Left ventricle myocardium inferior (tissue), 1 donor: ENCODE measurements at regions not wholly inside any gene's neighbourhood (a gene's known extent, or its start where the extent isn't known, plus 50 kb on each side); places are given as distances from the start of the nearest gene placed in this dataset.

Experiments
- DNase-seq: peaks from one replicate; pipeline ENCODE4 v3.0.0-alpha.2; 2020
- H3K27ac ChIP-seq: fragments of 200-600 bp; replicated peaks from 2 replicates; pipeline ENCODE4 v1.8.0; 2021
- H3K27me3 ChIP-seq: fragments of 200-600 bp; 2 replicates; pipeline ENCODE4 v1.8.0; 2021; ENCODE audit warnings: low read depth
- H3K36me3 ChIP-seq: fragments of 200-600 bp; 2 replicates; pipeline ENCODE4 v1.8.0; 2021
- H3K4me1 ChIP-seq: fragments of 200-600 bp; 2 replicates; pipeline ENCODE4 v1.8.0; 2021
- H3K4me3 ChIP-seq: fragments of 200-600 bp; 2 replicates; pipeline ENCODE4 v1.8.0; 2021; ENCODE audit warnings: mild to moderate bottlenecking, moderate library complexity
- H3K9me3 ChIP-seq: fragments of 200-600 bp; replicated peaks from 2 replicates; pipeline ENCODE4 v1.8.0; 2021
- CTCF ChIP-seq: fragments of 200-600 bp; IDR thresholded peaks from 2 replicates; pipeline ENCODE4 v1.8.0; 2021; ENCODE audit warnings: antibody characterized with exemption, mild to moderate bottlenecking, borderline replicate concordance
- intact Hi-C: fragments of 100-400 bp; cut with micrococcal nuclease; formaldehyde crosslinking; loops from one replicate; pipeline ENCODE4 v1.11.0; 2022
- donor health status: DM: no; HTN: yes; CAD: no; lungs with severe emphysema.

GRCh38 chr4:164621886-164622521 lies 131.9 kb upstream of the SMIM31 start:
- no peak for TF ChIP-seq CTCF
- intact Hi-C loops = no loop called here
- Histone ChIP-seq H3K4me1 (no peaks in the 10 kb centered on the region), H3K36me3 (no peaks in the 10 kb centered on the region), H3K9me3 (peaks cover 29% of the 10 kb centered on the region), H3K27me3 (no peaks in the 10 kb centered on the region), H3K27ac (no peak overlapping the region), H3K4me3 (no peak overlapping the region)
- no peak for DNase-seq

GRCh38 chr4:164623099-164623498 lies 130.8 kb upstream of the SMIM31 start:
- no peak overlapping the region for H3K27ac ChIP-seq
- no peak overlapping the region for H3K4me3 ChIP-seq
- no peak for DNase-seq
- no peaks in the 10 kb centered on the region for H3K36me3 ChIP-seq
- peaks cover 29% of the 10 kb centered on the region for H3K9me3 ChIP-seq
- no peaks in the 10 kb centered on the region for H3K27me3 ChIP-seq
- no peak for TF ChIP-seq CTCF
- intact Hi-C loops = no loop called here
- H3K4me1 ChIP-seq = no peaks in the 10 kb centered on the region

GRCh38 chr4:164639001-164639400 lies 114.9 kb upstream of the SMIM31 start:
- Histone ChIP-seq H3K4me1 (no peaks in the 10 kb centered on the region), H3K36me3 (no peaks in the 10 kb centered on the region), H3K27ac (no peak overlapping the region), H3K4me3 (no peak overlapping the region), H3K27me3 (no peaks in the 10 kb centered on the region), H3K9me3 (peaks cover 16% of the 10 kb centered on the region)
- intact Hi-C loops = no loop called here
- no peak for DNase-seq
- no peak for TF ChIP-seq CTCF

GRCh38 chr4:164648151-164648848 lies 105.6 kb upstream of the SMIM31 start:
- DNase-seq = no peak
- Histone ChIP-seq H3K9me3 (no peaks in the 10 kb centered on the region), H3K27me3 (no peaks in the 10 kb centered on the region), H3K4me3 (no peak overlapping the region), H3K36me3 (no peaks in the 10 kb centered on the region), H3K27ac (no peak overlapping the region), H3K4me1 (no peaks in the 10 kb centered on the region)
- intact Hi-C loops = no loop called here
- no peak for TF ChIP-seq CTCF

GRCh38 chr4:164648849-164649212 lies 105.1 kb upstream of the SMIM31 start:
- Histone ChIP-seq H3K27ac (no peak overlapping the region), H3K9me3 (no peaks in the 10 kb centered on the region), H3K36me3 (no peaks in the 10 kb centered on the region), H3K4me1 (no peaks in the 10 kb centered on the region), H3K27me3 (no peaks in the 10 kb centered on the region), H3K4me3 (no peak overlapping the region)
- DNase-seq = no peak
- intact Hi-C loops = no loop called here
- no peak for TF ChIP-seq CTCF
